Endothelial cell of umbilical vein (primary cell): ENCODE measurements at regions not wholly inside any gene's neighbourhood (a gene's known extent, or its start where the extent isn't known, plus 50 kb on each side); places are given as distances from the start of the nearest gene placed in this dataset.

Source experiments
- BruUV-seq: library from RNA; stranded (reverse); fragments of 400-500 nt; replicated peaks from 2 replicates; lab custom pipeline; 2021; lab: Mats Ljungman, UMichigan
- CTCF ChIA-PET: fragments of 300-600, 350-600 bp; sonication (Branson Sonifier 250); formaldehyde crosslinking; loops from one replicate; lab custom pipeline; 2021; ENCODE audit warnings: antibody characterized with exemption, inconsistent platforms; lab: Charles Lee
- POLR2A ChIA-PET: fragments of 300-600, 350-600 bp; sonication (Branson Sonifier 250); formaldehyde crosslinking; loops from one replicate; lab custom pipeline; 2021; ENCODE audit warnings: antibody characterized with exemption, inconsistent platforms; lab: Charles Lee
- DNase-seq: peaks from one replicate; pipeline ENCODE4 v3.0.0-alpha.2; 2011; ENCODE audit warnings: low read depth, low spot score
- FAIRE-seq: peaks from 2 replicates; lab custom pipeline; 2011; peaks lifted over from hg19 to GRCh38; lab: Jason Lieb, UNC
- H2AFZ ChIP-seq: 2 replicates; pipeline ENCODE4 v1.6.0; 2012; ENCODE audit warnings: low read depth, low read length, control low read depth, inconsistent platforms
- H3K27ac ChIP-seq: 2 replicates; pipeline ENCODE4 v1.5.1; 2011; ENCODE audit warnings: low read depth, mild to moderate bottlenecking, control low read depth, low read length, moderate library complexity; ENCODE audit not compliant: insufficient read depth
- H3K27me3 ChIP-seq, 2 experiments: 2 replicates each; pipeline versions ENCODE4 v1.6.0 to v1.6.1; 2011; ENCODE audit warnings: low read length in 2 of 2, mixed read lengths in 1 of 2; ENCODE audit not compliant: control insufficient read depth in 2 of 2, insufficient read depth in 2 of 2
- H3K36me3 ChIP-seq, 2 experiments: 2 replicates in 1 of 2; 3 replicates in 1 of 2; pipeline ENCODE4 v1.5.1; 2011; ENCODE audit warnings: low read length in 2 of 2, mild to moderate bottlenecking in 1 of 2, moderate library complexity in 1 of 2; ENCODE audit not compliant: control insufficient read depth in 2 of 2, insufficient read depth in 2 of 2; ENCODE audit errors: extremely low read depth in 1 of 2
- H3K4me1 ChIP-seq: 3 replicates; pipeline ENCODE4 v1.5.1; 2011; ENCODE audit warnings: mild to moderate bottlenecking, low read length; ENCODE audit not compliant: control insufficient read depth, insufficient read depth; ENCODE audit errors: extremely low read depth
- H3K4me2 ChIP-seq: 2 replicates; pipeline ENCODE4 v1.6.1; 2011; ENCODE audit warnings: low read length, control low read depth, mixed read lengths; ENCODE audit not compliant: insufficient read depth
- H3K4me3 ChIP-seq, 3 experiments: fragments of 200-600 bp in 1 of 3; sonication (generic), shearing (Covaris generic) in 1 of 3; replicated peaks in 1 of 3; 2 replicates each; pipeline ENCODE4 v1.5.1; 2011 to 2016; ENCODE audit warnings: control low read depth in 3 of 3, low read length in 3 of 3, mild to moderate bottlenecking in 2 of 3, inconsistent platforms in 1 of 3, low read depth in 1 of 3, moderate library complexity in 1 of 3; ENCODE audit not compliant: insufficient read depth in 1 of 3
- H3K79me2 ChIP-seq: 2 replicates; pipeline ENCODE4 v1.6.0; 2012; ENCODE audit warnings: low read length, inconsistent platforms; ENCODE audit not compliant: control insufficient read depth, insufficient read depth
- H3K9ac ChIP-seq: replicated peaks from 2 replicates; pipeline ENCODE3; 2011; ENCODE audit warnings: low read length, control low read depth; ENCODE audit not compliant: insufficient read depth; ENCODE audit errors: extremely low read depth
- H3K9me1 ChIP-seq: replicated peaks from 3 replicates; pipeline ENCODE4 v1.6.0; 2011; ENCODE audit warnings: mild to moderate bottlenecking, low read length; ENCODE audit not compliant: control insufficient read depth, insufficient read depth; ENCODE audit errors: extremely low read depth
- H3K9me3 ChIP-seq: replicated peaks from 2 replicates; pipeline ENCODE4 v1.5.1; 2012; ENCODE audit warnings: low read length, inconsistent platforms; ENCODE audit not compliant: control insufficient read depth, insufficient read depth
- H4K20me1 ChIP-seq: replicated peaks from 2 replicates; pipeline ENCODE3; 2011; ENCODE audit warnings: mild to moderate bottlenecking, low read length; ENCODE audit not compliant: control insufficient read depth, insufficient read depth; ENCODE audit errors: extremely low read depth
- EZH2 ChIP-seq: IDR thresholded peaks from 2 replicates; pipeline ENCODE4 v1.6.1; 2012; ENCODE audit warnings: borderline replicate concordance, low read depth, mild to moderate bottlenecking, moderate library complexity, low read length, inconsistent platforms; ENCODE audit not compliant: severe bottlenecking
- FOS ChIP-seq: IDR thresholded peaks from 2 replicates; pipeline ENCODE4 v1.6.1; 2011; ENCODE audit warnings: mild to moderate bottlenecking, low read length, moderate library complexity, borderline replicate concordance; ENCODE audit not compliant: insufficient read depth
- GATA2 ChIP-seq: IDR thresholded peaks from 2 replicates; pipeline ENCODE4 v1.7.0; 2011; ENCODE audit warnings: low read depth, mild to moderate bottlenecking, moderate library complexity, mixed read lengths, low read length; ENCODE audit not compliant: insufficient read length, insufficient read depth
- JUN ChIP-seq: IDR thresholded peaks from 2 replicates; pipeline ENCODE4 v1.6.1; 2011; ENCODE audit warnings: borderline replicate concordance, low read depth; ENCODE audit not compliant: insufficient read length, insufficient read depth
- MAX ChIP-seq: IDR thresholded peaks from 2 replicates; pipeline ENCODE4 v1.6.1; 2011; ENCODE audit not compliant: insufficient read depth, insufficient read length
- MYC ChIP-seq: IDR thresholded peaks from one replicate; pipeline ENCODE4 v1.6.1; 2011; ENCODE audit warnings: mild to moderate bottlenecking, low read depth, low read length
- POLR2A ChIP-seq: IDR thresholded peaks from 2 replicates; pipeline ENCODE4 v1.6.1; 2012; ENCODE audit warnings: low read depth, mild to moderate bottlenecking, control low read depth, low read length
- POLR2AphosphoS5 ChIP-seq: IDR thresholded peaks from 2 replicates; pipeline ENCODE4 v1.6.1; 2012; ENCODE audit warnings: low read depth, mild to moderate bottlenecking, control low read depth, low read length, moderate library complexity; ENCODE audit not compliant: insufficient read depth
- dilution Hi-C: fragments of 300-500 bp; cut with MboI; formaldehyde crosslinking; loops from one replicate; pipeline ENCODE4 v1.15.0; 2019; ENCODE audit warnings: low sequenced_read_pairs; ENCODE audit not compliant: extremely low pct_ligation_motif_present
- intact Hi-C: fragments of 100-400 bp; cut with micrococcal nuclease; formaldehyde crosslinking; loops from one replicate; pipeline ENCODE4 v1.10.0; 2022
- TF ChIP-seq, protein P1 (sequence below), 2 donors: IDR thresholded peaks; 1 replicate in 1 of 2; 2 replicates in 1 of 2; pipeline ENCODE4 v1.5.1; 2011; ENCODE audit warnings: low read length in 2 of 2, mild to moderate bottlenecking in 2 of 2, moderate library complexity in 2 of 2, control low read depth in 1 of 2, inconsistent platforms in 1 of 2, low read depth in 1 of 2; ENCODE audit not compliant: insufficient read depth in 1 of 2; ENCODE audit errors: extremely low read depth in 1 of 2

DNA sequence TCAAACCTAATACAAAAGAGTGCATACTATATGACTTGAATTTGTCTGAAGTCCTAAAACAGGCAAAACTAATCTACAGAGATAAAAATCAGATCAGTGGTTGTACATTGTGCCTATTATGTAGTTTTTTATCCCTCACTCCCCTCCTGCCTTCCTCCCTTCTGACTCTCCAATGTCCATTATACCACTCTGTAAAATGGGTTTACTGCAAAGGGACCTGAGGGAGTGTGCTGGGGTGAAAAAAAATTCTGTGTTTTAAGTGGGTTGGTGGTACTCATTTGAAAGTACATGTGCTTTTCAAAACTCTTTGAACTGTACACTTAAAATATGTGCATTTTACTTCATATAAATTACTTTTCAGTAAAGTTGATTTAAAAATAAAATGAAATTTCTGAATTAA is 89.0 kb upstream of the UBE2E3 start:
- DNase-seq: no peak

More for the DNA sequence above, 89.0 kb upstream of the UBE2E3 start:
- CTCF ChIA-PET: no interaction called here
- Histone ChIP-seq H3K9me1 (no peaks in the 10 kb centered on the region), H3K79me2 (no peaks in the 10 kb centered on the region), H4K20me1 (no peaks in the 10 kb centered on the region), H3K9ac (no peak overlapping the region), H2AFZ (no peak overlapping the region), H3K36me3 (no peaks in the 10 kb centered on the region), H3K9me3 (no peaks in the 10 kb centered on the region), H3K4me1 (no peaks in the 10 kb centered on the region), H3K27ac (no peak overlapping the region), H3K27me3 (no peaks in the 10 kb centered on the region), H3K4me3 (no peak overlapping the region), H3K4me2 (no peak overlapping the region)
- POLR2A ChIA-PET: no interaction called here
- no TSS peak for BruUV-seq
- FAIRE-seq: no peak
- TF ChIP-seq EZH2 (no peak), MYC (no peak), POLR2AphosphoS5 (no peak), FOS (no peak), JUN (no peak), POLR2A (no peak), GATA2 (no peak), MAX (no peak)
- TF ChIP-seq, protein P1, sequence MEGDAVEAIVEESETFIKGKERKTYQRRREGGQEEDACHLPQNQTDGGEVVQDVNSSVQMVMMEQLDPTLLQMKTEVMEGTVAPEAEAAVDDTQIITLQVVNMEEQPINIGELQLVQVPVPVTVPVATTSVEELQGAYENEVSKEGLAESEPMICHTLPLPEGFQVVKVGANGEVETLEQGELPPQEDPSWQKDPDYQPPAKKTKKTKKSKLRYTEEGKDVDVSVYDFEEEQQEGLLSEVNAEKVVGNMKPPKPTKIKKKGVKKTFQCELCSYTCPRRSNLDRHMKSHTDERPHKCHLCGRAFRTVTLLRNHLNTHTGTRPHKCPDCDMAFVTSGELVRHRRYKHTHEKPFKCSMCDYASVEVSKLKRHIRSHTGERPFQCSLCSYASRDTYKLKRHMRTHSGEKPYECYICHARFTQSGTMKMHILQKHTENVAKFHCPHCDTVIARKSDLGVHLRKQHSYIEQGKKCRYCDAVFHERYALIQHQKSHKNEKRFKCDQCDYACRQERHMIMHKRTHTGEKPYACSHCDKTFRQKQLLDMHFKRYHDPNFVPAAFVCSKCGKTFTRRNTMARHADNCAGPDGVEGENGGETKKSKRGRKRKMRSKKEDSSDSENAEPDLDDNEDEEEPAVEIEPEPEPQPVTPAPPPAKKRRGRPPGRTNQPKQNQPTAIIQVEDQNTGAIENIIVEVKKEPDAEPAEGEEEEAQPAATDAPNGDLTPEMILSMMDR (IDR thresholded peaks at IDR 0.05; ENCODE audit: extremely low read depth in 1 of 2, insufficient read depth in 1 of 2, low read depth in 1 of 2, low read length in 2 of 2): no peak
- dilution Hi-C loops (no loop called here), intact Hi-C loops (no loop called here)
